WTC11 (cell line): ENCODE measurements at regions not wholly inside any gene's neighbourhood (a gene's known extent, or its start where the extent isn't known, plus 50 kb on each side); places are given as distances from the start of the nearest gene placed in this dataset.
"Not testable (repeated sequence)": the region's sequence is repeated elsewhere in the genome, so short reads cannot be mapped to it uniquely, and the experiment has no call there.

ENCODE experiments used
- ATAC-seq: fragments of 200-7000 bp; cut with Tn5 transposase; 2 replicates; pipeline ENCODE4 v1.10.0; 2021; ENCODE audit warnings: mild to moderate bottlenecking, moderate library complexity
- CTCF ChIA-PET: fragments of 300-600 bp; sonication (Branson Sonifier 250); formaldehyde crosslinking; loops from one replicate; lab custom pipeline; 2021; ENCODE audit warnings: antibody characterized with exemption; lab: Charles Lee
- POLR2A ChIA-PET: fragments of 350-600 bp; sonication (Branson Sonifier 250); formaldehyde crosslinking; loops from one replicate; lab custom pipeline; 2021; ENCODE audit warnings: antibody characterized with exemption; lab: Charles Lee
- DNase-seq: peaks from one replicate; pipeline ENCODE4 v3.0.0; 2021; ENCODE audit warnings: low spot score
- H3K27ac Mint-ChIP-seq: 2 replicates; pipeline ENCODE4 v1.8.0; 2021; ENCODE audit warnings: mixed read lengths
- H3K27me3 Mint-ChIP-seq: 2 replicates; pipeline ENCODE4 v1.8.0; 2021; ENCODE audit warnings: low read depth, mild to moderate bottlenecking, moderate library complexity, mixed read lengths
- H3K36me3 Mint-ChIP-seq: 2 replicates; pipeline ENCODE4 v1.8.0; 2021; ENCODE audit warnings: mixed read lengths
- H3K4me1 Mint-ChIP-seq: 2 replicates; pipeline ENCODE4 v1.8.0; 2022; ENCODE audit warnings: mixed read lengths
- H3K4me3 Mint-ChIP-seq: 2 replicates; pipeline ENCODE4 v1.8.0; 2021; ENCODE audit warnings: mild to moderate bottlenecking, moderate library complexity, mixed read lengths
- H3K9me3 Mint-ChIP-seq: 2 replicates; pipeline ENCODE4 v1.8.0; 2021; ENCODE audit warnings: mixed read lengths
- ATF1 ChIP-seq: sonication (generic); formaldehyde crosslinking; IDR thresholded peaks from 2 replicates; pipeline ENCODE4 v1.8.1; 2023; ENCODE audit warnings: mild to moderate bottlenecking, moderate library complexity, missing genetic modification reagents
- FOXK1 ChIP-seq: sonication (generic); formaldehyde crosslinking; IDR thresholded peaks from 2 replicates; pipeline ENCODE4 v1.8.0; 2022; ENCODE audit warnings: mild to moderate bottlenecking, moderate library complexity, missing genetic modification reagents
- GABPB1 ChIP-seq: sonication (generic); formaldehyde crosslinking; IDR thresholded peaks from 2 replicates; pipeline ENCODE4 v1.8.1; 2023; ENCODE audit warnings: mild to moderate bottlenecking, missing genetic modification reagents
- GRHL2 ChIP-seq: fragments of 250-450 bp; sonication (Bioruptor Pico); IDR thresholded peaks from 2 replicates; pipeline ENCODE4 v1.8.0; 2022; ENCODE audit warnings: mild to moderate bottlenecking, moderate library complexity; ENCODE audit not compliant: insufficient replicate concordance, severe bottlenecking
- GTF2I ChIP-seq: fragments of 250-450 bp; sonication (Bioruptor Pico); conservative IDR thresholded peaks from 2 replicates; pipeline ENCODE4 v1.4.0; 2021; ENCODE audit warnings: mild to moderate bottlenecking
- JUN ChIP-seq: sonication (generic); formaldehyde crosslinking; IDR thresholded peaks from 2 replicates; pipeline ENCODE4 v1.8.0; 2023; ENCODE audit warnings: mild to moderate bottlenecking, missing genetic modification reagents
- MXD4 ChIP-seq: fragments of 250-450 bp; sonication (Bioruptor Pico); IDR thresholded peaks from 2 replicates; pipeline ENCODE4 v1.8.0; 2021; ENCODE audit warnings: mild to moderate bottlenecking, moderate library complexity, borderline replicate concordance
- OVOL2 ChIP-seq: fragments of 250-450 bp; sonication (Bioruptor Pico); IDR thresholded peaks from 2 replicates; pipeline ENCODE4 v1.9.0; 2021; ENCODE audit warnings: mild to moderate bottlenecking, borderline replicate concordance
- TEAD1 ChIP-seq: sonication (generic); formaldehyde crosslinking; IDR thresholded peaks from 2 replicates; pipeline ENCODE4 v1.8.0; 2022; ENCODE audit warnings: mild to moderate bottlenecking, missing genetic modification reagents
- TP53 ChIP-seq: sonication (generic); formaldehyde crosslinking; IDR thresholded peaks from 2 replicates; pipeline ENCODE4 v1.8.1; 2023; ENCODE audit warnings: mild to moderate bottlenecking, missing genetic modification reagents
- TF ChIP-seq, protein P1 (sequence below): sonication (generic); formaldehyde crosslinking; IDR thresholded peaks from 2 replicates; pipeline ENCODE4 v1.8.1; 2023; ENCODE audit warnings: mild to moderate bottlenecking, missing genetic modification reagents, borderline replicate concordance
- TF ChIP-seq, protein P2 (sequence below): fragments of 250-450 bp; sonication (Bioruptor Pico); IDR thresholded peaks from 2 replicates; pipeline ENCODE4 v1.9.0; 2021; ENCODE audit warnings: mild to moderate bottlenecking
- TF ChIP-seq, protein P3 (sequence below): sonication (generic); formaldehyde crosslinking; IDR thresholded peaks from 2 replicates; pipeline ENCODE4 v1.8.0; 2022; ENCODE audit warnings: mild to moderate bottlenecking, missing genetic modification reagents
- TF ChIP-seq, protein P4 (sequence below): fragments of 250-450 bp; sonication (Bioruptor Pico); IDR thresholded peaks from 2 replicates; pipeline ENCODE4 v1.9.0; 2021; ENCODE audit warnings: mild to moderate bottlenecking, borderline replicate concordance
- TF ChIP-seq, protein P5 (sequence below): sonication (generic); formaldehyde crosslinking; IDR thresholded peaks from 2 replicates; pipeline ENCODE4 v1.8.0; 2023; ENCODE audit warnings: missing genetic modification reagents
- TF ChIP-seq, protein P6 (sequence below): sonication (generic); formaldehyde crosslinking; IDR thresholded peaks from 2 replicates; pipeline ENCODE4 v1.8.1; 2022; ENCODE audit warnings: low read depth, missing genetic modification reagents, borderline replicate concordance
- TF ChIP-seq, protein P7 (sequence below): sonication (generic); formaldehyde crosslinking; IDR thresholded peaks from 2 replicates; pipeline ENCODE4 v1.8.0; 2023; ENCODE audit warnings: mild to moderate bottlenecking, missing genetic modification reagents

DNA sequence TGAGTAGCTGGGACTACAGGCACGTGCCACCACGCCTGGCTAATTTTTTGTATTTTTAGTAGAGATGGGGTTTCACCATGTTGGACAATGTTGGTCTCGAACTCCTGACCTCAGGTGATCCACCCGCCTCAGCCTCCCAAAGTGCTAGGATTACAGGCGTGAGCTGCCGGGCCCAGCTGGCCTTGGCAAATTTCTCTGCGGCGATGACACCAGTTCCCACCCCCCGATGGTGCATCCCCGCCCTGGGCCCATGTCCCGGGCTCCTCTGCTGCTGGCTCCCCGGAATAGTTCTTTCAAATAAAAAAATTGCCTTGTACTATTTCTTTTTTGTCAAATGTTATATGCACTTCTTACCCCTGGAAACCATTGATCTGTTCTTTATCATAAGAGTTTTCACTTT is 171.5 kb upstream of the SPHKAP start:
- ATAC-seq, H3K27me3 Mint-ChIP-seq, H3K9me3 Mint-ChIP-seq, CTCF ChIA-PET, H3K4me1 Mint-ChIP-seq, POLR2A ChIA-PET, H3K27ac Mint-ChIP-seq, H3K36me3 Mint-ChIP-seq, H3K4me3 Mint-ChIP-seq, DNase-seq: not testable (repeated sequence)

DNA sequence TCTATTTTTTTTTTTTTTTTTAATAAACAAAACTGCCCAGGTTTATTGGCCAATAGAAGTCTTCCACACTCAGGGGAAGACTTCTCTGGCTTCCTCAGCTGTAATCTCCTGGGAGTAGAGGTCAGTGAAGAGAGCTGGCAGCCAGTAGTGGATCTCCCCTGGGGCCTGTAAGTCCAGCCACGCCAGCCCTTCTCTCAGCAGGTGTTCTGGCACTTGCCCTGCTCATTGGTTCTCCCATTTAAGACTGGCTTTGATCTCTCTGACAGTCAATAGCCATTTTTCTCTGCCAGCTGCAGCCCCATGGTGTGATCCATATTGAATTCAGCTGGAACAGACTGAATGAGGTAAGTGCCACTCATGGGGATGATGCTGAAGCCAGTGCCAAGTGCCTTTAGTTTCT is 170.6 kb upstream of the SPHKAP start:
- Mint-ChIP-seq H3K4me3 (no peak overlapping the region), H3K4me1 (peaks cover 3% of the 10 kb centered on the region; the same call in 1 of the 2 replicates), H3K27me3 (peaks cover 2% of the 10 kb centered on the region; the same call in 1 of the 2 replicates), H3K27ac (no peak overlapping the region), H3K36me3 (no peaks in the 10 kb centered on the region), H3K9me3 (no peaks in the 10 kb centered on the region)
- CTCF ChIA-PET: no interaction called here
- DNase-seq (no peak), ATAC-seq (no peak)
- POLR2A ChIA-PET: interaction anchor here (0.6 kb wide), 3 partner anchors 32 to 1779 kb away, joined by 3 read pairs; no protein-coding TSS in a partner anchor
- TF ChIP-seq TEAD1 (CRISPR knock-in tag): no peak
- TF ChIP-seq GRHL2 (CRISPR knock-in tag): no peak
- no peak for TF ChIP-seq GTF2I (CRISPR knock-in tag)
- TF ChIP-seq, protein P1, sequence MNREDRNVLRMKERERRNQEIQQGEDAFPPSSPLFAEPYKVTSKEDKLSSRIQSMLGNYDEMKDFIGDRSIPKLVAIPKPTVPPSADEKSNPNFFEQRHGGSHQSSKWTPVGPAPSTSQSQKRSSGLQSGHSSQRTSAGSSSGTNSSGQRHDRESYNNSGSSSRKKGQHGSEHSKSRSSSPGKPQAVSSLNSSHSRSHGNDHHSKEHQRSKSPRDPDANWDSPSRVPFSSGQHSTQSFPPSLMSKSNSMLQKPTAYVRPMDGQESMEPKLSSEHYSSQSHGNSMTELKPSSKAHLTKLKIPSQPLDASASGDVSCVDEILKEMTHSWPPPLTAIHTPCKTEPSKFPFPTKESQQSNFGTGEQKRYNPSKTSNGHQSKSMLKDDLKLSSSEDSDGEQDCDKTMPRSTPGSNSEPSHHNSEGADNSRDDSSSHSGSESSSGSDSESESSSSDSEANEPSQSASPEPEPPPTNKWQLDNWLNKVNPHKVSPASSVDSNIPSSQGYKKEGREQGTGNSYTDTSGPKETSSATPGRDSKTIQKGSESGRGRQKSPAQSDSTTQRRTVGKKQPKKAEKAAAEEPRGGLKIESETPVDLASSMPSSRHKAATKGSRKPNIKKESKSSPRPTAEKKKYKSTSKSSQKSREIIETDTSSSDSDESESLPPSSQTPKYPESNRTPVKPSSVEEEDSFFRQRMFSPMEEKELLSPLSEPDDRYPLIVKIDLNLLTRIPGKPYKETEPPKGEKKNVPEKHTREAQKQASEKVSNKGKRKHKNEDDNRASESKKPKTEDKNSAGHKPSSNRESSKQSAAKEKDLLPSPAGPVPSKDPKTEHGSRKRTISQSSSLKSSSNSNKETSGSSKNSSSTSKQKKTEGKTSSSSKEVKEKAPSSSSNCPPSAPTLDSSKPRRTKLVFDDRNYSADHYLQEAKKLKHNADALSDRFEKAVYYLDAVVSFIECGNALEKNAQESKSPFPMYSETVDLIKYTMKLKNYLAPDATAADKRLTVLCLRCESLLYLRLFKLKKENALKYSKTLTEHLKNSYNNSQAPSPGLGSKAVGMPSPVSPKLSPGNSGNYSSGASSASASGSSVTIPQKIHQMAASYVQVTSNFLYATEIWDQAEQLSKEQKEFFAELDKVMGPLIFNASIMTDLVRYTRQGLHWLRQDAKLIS (CRISPR knock-in tag): no peak
- no peak for TF ChIP-seq GABPB1 (CRISPR knock-in tag)
- TF ChIP-seq, protein P2, sequence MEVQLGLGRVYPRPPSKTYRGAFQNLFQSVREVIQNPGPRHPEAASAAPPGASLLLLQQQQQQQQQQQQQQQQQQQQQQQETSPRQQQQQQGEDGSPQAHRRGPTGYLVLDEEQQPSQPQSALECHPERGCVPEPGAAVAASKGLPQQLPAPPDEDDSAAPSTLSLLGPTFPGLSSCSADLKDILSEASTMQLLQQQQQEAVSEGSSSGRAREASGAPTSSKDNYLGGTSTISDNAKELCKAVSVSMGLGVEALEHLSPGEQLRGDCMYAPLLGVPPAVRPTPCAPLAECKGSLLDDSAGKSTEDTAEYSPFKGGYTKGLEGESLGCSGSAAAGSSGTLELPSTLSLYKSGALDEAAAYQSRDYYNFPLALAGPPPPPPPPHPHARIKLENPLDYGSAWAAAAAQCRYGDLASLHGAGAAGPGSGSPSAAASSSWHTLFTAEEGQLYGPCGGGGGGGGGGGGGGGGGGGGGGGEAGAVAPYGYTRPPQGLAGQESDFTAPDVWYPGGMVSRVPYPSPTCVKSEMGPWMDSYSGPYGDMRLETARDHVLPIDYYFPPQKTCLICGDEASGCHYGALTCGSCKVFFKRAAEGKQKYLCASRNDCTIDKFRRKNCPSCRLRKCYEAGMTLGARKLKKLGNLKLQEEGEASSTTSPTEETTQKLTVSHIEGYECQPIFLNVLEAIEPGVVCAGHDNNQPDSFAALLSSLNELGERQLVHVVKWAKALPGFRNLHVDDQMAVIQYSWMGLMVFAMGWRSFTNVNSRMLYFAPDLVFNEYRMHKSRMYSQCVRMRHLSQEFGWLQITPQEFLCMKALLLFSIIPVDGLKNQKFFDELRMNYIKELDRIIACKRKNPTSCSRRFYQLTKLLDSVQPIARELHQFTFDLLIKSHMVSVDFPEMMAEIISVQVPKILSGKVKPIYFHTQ (CRISPR knock-in tag): no peak
- TF ChIP-seq JUN (CRISPR knock-in tag): no peak
- TF ChIP-seq, protein P3, sequence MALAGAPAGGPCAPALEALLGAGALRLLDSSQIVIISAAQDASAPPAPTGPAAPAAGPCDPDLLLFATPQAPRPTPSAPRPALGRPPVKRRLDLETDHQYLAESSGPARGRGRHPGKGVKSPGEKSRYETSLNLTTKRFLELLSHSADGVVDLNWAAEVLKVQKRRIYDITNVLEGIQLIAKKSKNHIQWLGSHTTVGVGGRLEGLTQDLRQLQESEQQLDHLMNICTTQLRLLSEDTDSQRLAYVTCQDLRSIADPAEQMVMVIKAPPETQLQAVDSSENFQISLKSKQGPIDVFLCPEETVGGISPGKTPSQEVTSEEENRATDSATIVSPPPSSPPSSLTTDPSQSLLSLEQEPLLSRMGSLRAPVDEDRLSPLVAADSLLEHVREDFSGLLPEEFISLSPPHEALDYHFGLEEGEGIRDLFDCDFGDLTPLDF (CRISPR knock-in tag): no peak
- TF ChIP-seq OVOL2 (CRISPR knock-in tag): no peak
- TF ChIP-seq, protein P4, sequence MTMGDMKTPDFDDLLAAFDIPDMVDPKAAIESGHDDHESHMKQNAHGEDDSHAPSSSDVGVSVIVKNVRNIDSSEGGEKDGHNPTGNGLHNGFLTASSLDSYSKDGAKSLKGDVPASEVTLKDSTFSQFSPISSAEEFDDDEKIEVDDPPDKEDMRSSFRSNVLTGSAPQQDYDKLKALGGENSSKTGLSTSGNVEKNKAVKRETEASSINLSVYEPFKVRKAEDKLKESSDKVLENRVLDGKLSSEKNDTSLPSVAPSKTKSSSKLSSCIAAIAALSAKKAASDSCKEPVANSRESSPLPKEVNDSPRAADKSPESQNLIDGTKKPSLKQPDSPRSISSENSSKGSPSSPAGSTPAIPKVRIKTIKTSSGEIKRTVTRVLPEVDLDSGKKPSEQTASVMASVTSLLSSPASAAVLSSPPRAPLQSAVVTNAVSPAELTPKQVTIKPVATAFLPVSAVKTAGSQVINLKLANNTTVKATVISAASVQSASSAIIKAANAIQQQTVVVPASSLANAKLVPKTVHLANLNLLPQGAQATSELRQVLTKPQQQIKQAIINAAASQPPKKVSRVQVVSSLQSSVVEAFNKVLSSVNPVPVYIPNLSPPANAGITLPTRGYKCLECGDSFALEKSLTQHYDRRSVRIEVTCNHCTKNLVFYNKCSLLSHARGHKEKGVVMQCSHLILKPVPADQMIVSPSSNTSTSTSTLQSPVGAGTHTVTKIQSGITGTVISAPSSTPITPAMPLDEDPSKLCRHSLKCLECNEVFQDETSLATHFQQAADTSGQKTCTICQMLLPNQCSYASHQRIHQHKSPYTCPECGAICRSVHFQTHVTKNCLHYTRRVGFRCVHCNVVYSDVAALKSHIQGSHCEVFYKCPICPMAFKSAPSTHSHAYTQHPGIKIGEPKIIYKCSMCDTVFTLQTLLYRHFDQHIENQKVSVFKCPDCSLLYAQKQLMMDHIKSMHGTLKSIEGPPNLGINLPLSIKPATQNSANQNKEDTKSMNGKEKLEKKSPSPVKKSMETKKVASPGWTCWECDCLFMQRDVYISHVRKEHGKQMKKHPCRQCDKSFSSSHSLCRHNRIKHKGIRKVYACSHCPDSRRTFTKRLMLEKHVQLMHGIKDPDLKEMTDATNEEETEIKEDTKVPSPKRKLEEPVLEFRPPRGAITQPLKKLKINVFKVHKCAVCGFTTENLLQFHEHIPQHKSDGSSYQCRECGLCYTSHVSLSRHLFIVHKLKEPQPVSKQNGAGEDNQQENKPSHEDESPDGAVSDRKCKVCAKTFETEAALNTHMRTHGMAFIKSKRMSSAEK: no peak
- no peak for TF ChIP-seq MXD4 (CRISPR knock-in tag)
- no peak for TF ChIP-seq FOXK1
- TF ChIP-seq, protein P5, sequence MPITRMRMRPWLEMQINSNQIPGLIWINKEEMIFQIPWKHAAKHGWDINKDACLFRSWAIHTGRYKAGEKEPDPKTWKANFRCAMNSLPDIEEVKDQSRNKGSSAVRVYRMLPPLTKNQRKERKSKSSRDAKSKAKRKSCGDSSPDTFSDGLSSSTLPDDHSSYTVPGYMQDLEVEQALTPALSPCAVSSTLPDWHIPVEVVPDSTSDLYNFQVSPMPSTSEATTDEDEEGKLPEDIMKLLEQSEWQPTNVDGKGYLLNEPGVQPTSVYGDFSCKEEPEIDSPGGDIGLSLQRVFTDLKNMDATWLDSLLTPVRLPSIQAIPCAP (CRISPR knock-in tag): no peak
- TF ChIP-seq, protein P6, sequence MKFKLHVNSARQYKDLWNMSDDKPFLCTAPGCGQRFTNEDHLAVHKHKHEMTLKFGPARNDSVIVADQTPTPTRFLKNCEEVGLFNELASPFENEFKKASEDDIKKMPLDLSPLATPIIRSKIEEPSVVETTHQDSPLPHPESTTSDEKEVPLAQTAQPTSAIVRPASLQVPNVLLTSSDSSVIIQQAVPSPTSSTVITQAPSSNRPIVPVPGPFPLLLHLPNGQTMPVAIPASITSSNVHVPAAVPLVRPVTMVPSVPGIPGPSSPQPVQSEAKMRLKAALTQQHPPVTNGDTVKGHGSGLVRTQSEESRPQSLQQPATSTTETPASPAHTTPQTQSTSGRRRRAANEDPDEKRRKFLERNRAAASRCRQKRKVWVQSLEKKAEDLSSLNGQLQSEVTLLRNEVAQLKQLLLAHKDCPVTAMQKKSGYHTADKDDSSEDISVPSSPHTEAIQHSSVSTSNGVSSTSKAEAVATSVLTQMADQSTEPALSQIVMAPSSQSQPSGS: no peak
- TF ChIP-seq TP53: no peak
- no peak for TF ChIP-seq ATF1
- TF ChIP-seq, protein P7, sequence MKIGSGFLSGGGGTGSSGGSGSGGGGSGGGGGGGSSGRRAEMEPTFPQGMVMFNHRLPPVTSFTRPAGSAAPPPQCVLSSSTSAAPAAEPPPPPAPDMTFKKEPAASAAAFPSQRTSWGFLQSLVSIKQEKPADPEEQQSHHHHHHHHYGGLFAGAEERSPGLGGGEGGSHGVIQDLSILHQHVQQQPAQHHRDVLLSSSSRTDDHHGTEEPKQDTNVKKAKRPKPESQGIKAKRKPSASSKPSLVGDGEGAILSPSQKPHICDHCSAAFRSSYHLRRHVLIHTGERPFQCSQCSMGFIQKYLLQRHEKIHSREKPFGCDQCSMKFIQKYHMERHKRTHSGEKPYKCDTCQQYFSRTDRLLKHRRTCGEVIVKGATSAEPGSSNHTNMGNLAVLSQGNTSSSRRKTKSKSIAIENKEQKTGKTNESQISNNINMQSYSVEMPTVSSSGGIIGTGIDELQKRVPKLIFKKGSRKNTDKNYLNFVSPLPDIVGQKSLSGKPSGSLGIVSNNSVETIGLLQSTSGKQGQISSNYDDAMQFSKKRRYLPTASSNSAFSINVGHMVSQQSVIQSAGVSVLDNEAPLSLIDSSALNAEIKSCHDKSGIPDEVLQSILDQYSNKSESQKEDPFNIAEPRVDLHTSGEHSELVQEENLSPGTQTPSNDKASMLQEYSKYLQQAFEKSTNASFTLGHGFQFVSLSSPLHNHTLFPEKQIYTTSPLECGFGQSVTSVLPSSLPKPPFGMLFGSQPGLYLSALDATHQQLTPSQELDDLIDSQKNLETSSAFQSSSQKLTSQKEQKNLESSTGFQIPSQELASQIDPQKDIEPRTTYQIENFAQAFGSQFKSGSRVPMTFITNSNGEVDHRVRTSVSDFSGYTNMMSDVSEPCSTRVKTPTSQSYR: no peak
